ENCODE measurements at regions not wholly inside any gene's neighbourhood (a gene's known extent, or its start where the extent isn't known, plus 50 kb on each side); places are given as distances from the start of the nearest gene placed in this dataset.

- in situ Hi-C loops (cut with HindIII; ENCODE audit: low sequenced_read_pairs): no loop called here
- no peak overlapping the region for H3K4me3 ChIP-seq (ENCODE audit: low read depth, low read length)
- no peak for TF ChIP-seq CTCF (IDR thresholded peaks at IDR 0.05; ENCODE audit: low read depth, low read length, missing control alignments)
- no peak for DNase-seq (ENCODE audit: low read depth)
Measured at GRCh38 chr5:115718927-115719326, 93.1 kb upstream of the TMED7 start.

- H3K4me3 ChIP-seq (ENCODE audit: low read depth, low read length): no peak overlapping the region
- TF ChIP-seq CTCF (IDR thresholded peaks at IDR 0.05; ENCODE audit: low read depth, low read length, missing control alignments): no peak
- in situ Hi-C loops (cut with HindIII; ENCODE audit: low sequenced_read_pairs): no loop called here
- DNase-seq (ENCODE audit: low read depth): no peak
Measured at GRCh38 chr5:115713408-115713807, 87.6 kb upstream of the TMED7 start.

GRCh38 chr5:115709585-115709984, 83.7 kb upstream of the TMED7 start:
- in situ Hi-C loops (cut with HindIII; ENCODE audit: low sequenced_read_pairs): no loop called here
- DNase-seq (ENCODE audit: low read depth): no peak

GRCh38 chr5:115708819-115709477, 83.1 kb upstream of the TMED7 start:
- H3K4me3 ChIP-seq (ENCODE audit: low read depth, low read length): no peak overlapping the region
- DNase-seq (ENCODE audit: low read depth): no peak
- TF ChIP-seq CTCF (IDR thresholded peaks at IDR 0.05; ENCODE audit: low read depth, low read length, missing control alignments): no peak
- in situ Hi-C loops (cut with HindIII; ENCODE audit: low sequenced_read_pairs): no loop called here

More at GRCh38 chr5:115709585-115709984, 83.7 kb upstream of the TMED7 start:
- TF ChIP-seq CTCF (IDR thresholded peaks at IDR 0.05; ENCODE audit: low read depth, low read length, missing control alignments): no peak
- H3K4me3 ChIP-seq (ENCODE audit: low read depth, low read length): no peak overlapping the region

GRCh38 chr5:115703514-115703913, 77.7 kb upstream of the TMED7 start:
- no peak for TF ChIP-seq CTCF (IDR thresholded peaks at IDR 0.05; ENCODE audit: low read depth, low read length, missing control alignments)
- DNase-seq (ENCODE audit: low read depth): no peak
- H3K4me3 ChIP-seq (ENCODE audit: low read depth, low read length): no peak overlapping the region
- in situ Hi-C loops (cut with HindIII; ENCODE audit: low sequenced_read_pairs): no loop called here

- in situ Hi-C loops (cut with HindIII; ENCODE audit: low sequenced_read_pairs): no loop called here
- DNase-seq (ENCODE audit: low read depth): no peak
- TF ChIP-seq CTCF (IDR thresholded peaks at IDR 0.05; ENCODE audit: low read depth, low read length, missing control alignments): no peak
- no peak overlapping the region for H3K4me3 ChIP-seq (ENCODE audit: low read depth, low read length)
Measured at GRCh38 chr5:115702025-115702424, 76.2 kb upstream of the TMED7 start.

All from astrocyte of the cerebellum (primary cell).